GM23248 (cell line): ENCODE measurements at regions not wholly inside any gene's neighbourhood (a gene's known extent, or its start where the extent isn't known, plus 50 kb on each side); places are given as distances from the start of the nearest gene placed in this dataset.

ENCODE experiments used
- DNase-seq: peaks from one replicate; pipeline ENCODE4 v3.0.0-alpha.2; 2015
- H2AFZ ChIP-seq: fragments of 200-600 bp; sonication (generic); 2 replicates; pipeline ENCODE4 v1.6.1; 2016; ENCODE audit warnings: antibody characterized with exemption
- H3F3A ChIP-seq: fragments of 200-600 bp; sonication (generic); 2 replicates; pipeline ENCODE4 v1.6.1; 2016; ENCODE audit warnings: mild to moderate bottlenecking, antibody characterized with exemption, mixed run types; ENCODE audit not compliant: insufficient read depth
- H3K27ac ChIP-seq: fragments of 200-600 bp; sonication (generic); 2 replicates; pipeline ENCODE4 v1.5.1; 2016; ENCODE audit warnings: mild to moderate bottlenecking
- H3K27me3 ChIP-seq: fragments of 200-600 bp; sonication (generic); replicated peaks from 2 replicates; pipeline ENCODE4 v1.6.1; 2016; ENCODE audit warnings: mild to moderate bottlenecking; ENCODE audit not compliant: insufficient read depth
- H3K36me3 ChIP-seq: fragments of 200-600 bp; sonication (generic); 2 replicates; pipeline ENCODE4 v1.6.1; 2016; ENCODE audit warnings: low read depth, mild to moderate bottlenecking
- H3K4me1 ChIP-seq: fragments of 200-600 bp; sonication (generic); 2 replicates; pipeline ENCODE4 v1.6.1; 2016; ENCODE audit warnings: mild to moderate bottlenecking; ENCODE audit not compliant: insufficient read depth
- H3K4me2 ChIP-seq: fragments of 200-600 bp; sonication (generic); one replicate; pipeline ENCODE4 v1.6.1; 2016; ENCODE audit warnings: mild to moderate bottlenecking; ENCODE audit not compliant: unreplicated experiment
- H3K4me3 ChIP-seq: fragments of 200-600 bp; sonication (generic); 2 replicates; pipeline ENCODE4 v1.5.1; 2016; ENCODE audit warnings: mild to moderate bottlenecking
- H3K79me2 ChIP-seq: fragments of 200-600 bp; sonication (generic); 2 replicates; pipeline ENCODE4 v1.6.1; 2016; ENCODE audit warnings: mild to moderate bottlenecking; ENCODE audit not compliant: insufficient read depth
- H3K9ac ChIP-seq: fragments of 200-600 bp; sonication (generic); 2 replicates; pipeline ENCODE4 v1.6.1; 2016; ENCODE audit warnings: mild to moderate bottlenecking
- H3K9me2 ChIP-seq: fragments of 200-600 bp; sonication (generic); 2 replicates; pipeline ENCODE4 v1.6.1; 2016; ENCODE audit warnings: mixed run types, mild to moderate bottlenecking, moderate library complexity; ENCODE audit not compliant: insufficient read depth
- H3K9me3 ChIP-seq: fragments of 200-600 bp; sonication (generic); one replicate; pipeline ENCODE4 v1.6.1; 2017; ENCODE audit warnings: low read depth
- H4K20me1 ChIP-seq: fragments of 200-600 bp; sonication (generic); 2 replicates; pipeline ENCODE4 v1.6.0; 2016; ENCODE audit not compliant: insufficient read depth
- EZH2 ChIP-seq: fragments of 200-600 bp; sonication (generic); IDR thresholded peaks from 2 replicates; pipeline ENCODE4 v1.6.1; 2018; ENCODE audit warnings: antibody characterized with exemption, mild to moderate bottlenecking; ENCODE audit not compliant: insufficient read depth, poor library complexity, severe bottlenecking
- EZH2phosphoT487 ChIP-seq: fragments of 200-600 bp; sonication (generic); IDR thresholded peaks from 2 replicates; pipeline ENCODE4 v1.6.1; 2018; ENCODE audit warnings: antibody characterized with exemption, moderate library complexity, mild to moderate bottlenecking, low read depth; ENCODE audit not compliant: insufficient read depth
- WGBS, 2 experiments: methylation state at CpG; one replicate each; pipeline ENCODE4 v1.1.6; 2015 to 2017; ENCODE audit warnings: low lambda C conversion rate in 2 of 2, low coverage in 1 of 2; ENCODE audit errors: missing lambda C conversion rate in 2 of 2; 5-methylcytosine and 5-hydroxymethylcytosine counted together
- in situ Hi-C: fragments of 300-500 bp; cut with MboI; formaldehyde crosslinking; loops from 2 replicates; pipeline ENCODE4 v1.15.0; 2020

- no peak overlapping the region for H3K27ac ChIP-seq
- no peaks in the 10 kb centered on the region for H3F3A ChIP-seq
- no peak overlapping the region for H3K9ac ChIP-seq
- H3K79me2 ChIP-seq: no peaks in the 10 kb centered on the region
- no peaks in the 10 kb centered on the region for H3K27me3 ChIP-seq
- H3K4me2 ChIP-seq: no peak overlapping the region
- TF ChIP-seq EZH2 (no peak), EZH2phosphoT487 (no peak)
- DNase-seq: no peak
- no peak overlapping the region for H3K4me3 ChIP-seq
- no peaks in the 10 kb centered on the region for H3K9me3 ChIP-seq
- no peaks in the 10 kb centered on the region for H3K36me3 ChIP-seq
- no peaks in the 10 kb centered on the region for H3K9me2 ChIP-seq
- no peak overlapping the region for H2AFZ ChIP-seq
- WGBS, 2 experiments: 19 to 26% methylated on average over 3 of the region's 3 CpGs
- H3K4me1 ChIP-seq: no peaks in the 10 kb centered on the region
- in situ Hi-C loops: no loop called here
- H4K20me1 ChIP-seq: no peaks in the 10 kb centered on the region
These were observed 476.6 kb upstream of the SGCD start for GRCh38 chr5:155850370-155850769.

DNA sequence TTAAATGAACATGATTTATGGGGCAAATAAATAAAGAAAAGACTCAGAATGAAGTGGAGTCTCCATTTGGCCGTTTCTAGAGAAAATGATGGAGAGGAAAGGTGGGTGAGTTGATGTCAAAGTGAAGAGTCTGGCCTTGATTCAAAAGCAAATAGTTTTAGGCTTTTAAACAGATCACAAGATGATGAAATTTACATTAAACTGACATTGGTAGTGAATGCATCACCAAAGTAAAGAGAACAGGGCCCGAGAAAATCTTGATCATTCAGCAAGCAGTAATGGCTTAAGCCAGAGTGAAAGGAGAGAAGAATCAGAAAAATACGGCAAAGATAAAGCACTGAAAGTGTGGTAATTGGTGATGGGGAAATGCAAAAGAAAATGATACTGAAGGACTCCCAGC is 460.0 kb upstream of the SGCD start:
- Histone ChIP-seq H3K9me3 (no peaks in the 10 kb centered on the region), H3K9me2 (no peaks in the 10 kb centered on the region), H3K79me2 (no peaks in the 10 kb centered on the region), H3K36me3 (no peaks in the 10 kb centered on the region), H3K4me1 (0 out of 2 replicates have a peak, but pooled peaks cover under 1% of the 10 kb centered on the region), H3K4me3 (no peak overlapping the region), H4K20me1 (no peaks in the 10 kb centered on the region), H3K4me2 (no peak overlapping the region), H3K9ac (no peak overlapping the region), H3K27ac (no peak overlapping the region), H3F3A (no peaks in the 10 kb centered on the region), H2AFZ (no peak overlapping the region), H3K27me3 (no peaks in the 10 kb centered on the region)
- WGBS, 2 experiments: 55 to 57% methylated on average over 3 of the region's 3 CpGs
- in situ Hi-C loops: no loop called here
- DNase-seq: no peak
- TF ChIP-seq EZH2: no peak
- no peak for TF ChIP-seq EZH2phosphoT487

GRCh38 chr5:155867522-155868088 is 459.4 kb upstream of the SGCD start:
- no peak overlapping the region for H2AFZ ChIP-seq
- no peaks in the 10 kb centered on the region for H3K36me3 ChIP-seq

DNA sequence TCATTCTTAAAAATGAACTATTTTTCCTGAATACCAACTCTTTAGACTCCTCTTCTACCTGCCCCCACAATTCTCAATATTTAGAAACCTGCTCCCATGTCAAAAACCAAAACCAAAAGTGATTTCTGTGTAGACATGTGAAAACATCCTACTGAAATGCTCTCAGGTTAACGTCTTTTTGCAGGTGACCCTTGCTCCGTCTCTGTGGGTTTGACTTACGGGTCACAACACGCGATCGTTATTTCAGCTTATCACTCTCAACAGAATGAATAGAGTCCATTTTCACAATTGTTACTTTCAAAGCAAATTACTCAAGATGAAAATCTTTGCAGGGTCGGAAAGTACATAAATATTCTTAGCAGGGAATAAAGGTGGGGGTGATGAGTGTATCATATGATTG is 456.3 kb upstream of the SGCD start:
- no peak overlapping the region for H3K27ac ChIP-seq
- peaks cover 15% of the 10 kb centered on the region; the same call in 1 of the 2 replicates for H3K4me1 ChIP-seq
- no peak for DNase-seq
- H3K9me2 ChIP-seq: no peaks in the 10 kb centered on the region
- 76 to 78% methylated on average over 7 of the region's 7 CpGs for WGBS, 2 experiments
- H3K36me3 ChIP-seq: no peaks in the 10 kb centered on the region
- no peak overlapping the region for H3K4me3 ChIP-seq
- H3K9me3 ChIP-seq: no peaks in the 10 kb centered on the region
- TF ChIP-seq EZH2phosphoT487 (no peak), EZH2 (no peak)
- no peaks in the 10 kb centered on the region for H3K79me2 ChIP-seq
- in situ Hi-C loops: no loop called here
- no peaks in the 10 kb centered on the region for H3K27me3 ChIP-seq
- no peaks in the 10 kb centered on the region for H4K20me1 ChIP-seq
- H2AFZ ChIP-seq: no peak overlapping the region
- peaks cover 9% of the 10 kb centered on the region for H3F3A ChIP-seq
- no peak overlapping the region for H3K4me2 ChIP-seq
- H3K9ac ChIP-seq: no peak overlapping the region

More at GRCh38 chr5:155867522-155868088, 459.4 kb upstream of the SGCD start:
- no peaks in the 10 kb centered on the region for H3K27me3 ChIP-seq
- no peaks in the 10 kb centered on the region for H4K20me1 ChIP-seq
- in situ Hi-C loops: no loop called here
- H3K27ac ChIP-seq: no peak overlapping the region
- H3K9ac ChIP-seq: no peak overlapping the region
- no peak overlapping the region for H3K4me2 ChIP-seq
- no peaks in the 10 kb centered on the region for H3K9me2 ChIP-seq
- H3K4me1 ChIP-seq: peaks cover 7% of the 10 kb centered on the region; the same call in 1 of the 2 replicates
- WGBS, 2 experiments: 68 to 88% methylated on average over 2 of the region's 2 CpGs
- peak; percentile 37 for DNase-seq
- H3K79me2 ChIP-seq: no peaks in the 10 kb centered on the region
- H3F3A ChIP-seq: peaks cover 5% of the 10 kb centered on the region
- TF ChIP-seq EZH2 (no peak), EZH2phosphoT487 (no peak)
- H3K9me3 ChIP-seq: no peaks in the 10 kb centered on the region
- no peak overlapping the region for H3K4me3 ChIP-seq

DNA sequence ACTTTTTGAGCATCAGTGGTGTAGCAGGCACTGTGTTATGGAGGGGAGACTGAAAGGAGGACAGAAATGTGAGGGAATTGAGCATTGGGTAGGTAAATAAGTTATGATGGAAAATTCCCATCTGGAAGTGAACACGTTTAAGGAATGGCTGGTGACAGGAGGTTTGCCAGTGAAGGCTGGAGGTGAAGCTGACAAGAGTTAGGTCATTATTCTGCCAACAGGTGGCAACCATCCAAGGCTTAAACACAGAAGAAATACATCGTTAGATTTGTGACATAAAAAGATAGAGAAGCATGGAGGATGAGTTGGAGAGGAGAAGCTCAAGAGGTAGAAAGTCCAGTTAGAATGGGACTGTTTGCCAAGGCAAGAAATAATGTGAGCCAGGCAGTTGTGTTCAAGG is 455.3 kb upstream of the SGCD start:
- Histone ChIP-seq H3F3A (peaks cover 9% of the 10 kb centered on the region), H3K79me2 (no peaks in the 10 kb centered on the region), H3K27ac (no peak overlapping the region), H3K4me2 (no peak overlapping the region), H3K4me3 (no peak overlapping the region), H4K20me1 (no peaks in the 10 kb centered on the region), H3K9ac (no peak overlapping the region), H3K4me1 (peaks cover 15% of the 10 kb centered on the region; the same call in 1 of the 2 replicates), H3K27me3 (no peaks in the 10 kb centered on the region), H3K9me3 (no peaks in the 10 kb centered on the region), H3K9me2 (no peaks in the 10 kb centered on the region), H2AFZ (no peak overlapping the region), H3K36me3 (no peaks in the 10 kb centered on the region)
- in situ Hi-C loops: no loop called here
- WGBS, 2 experiments: 74 to 77% methylated on average over 2 of the region's 2 CpGs
- no peak for TF ChIP-seq EZH2
- no peak for TF ChIP-seq EZH2phosphoT487
- DNase-seq: no peak
